ENCODE measurements at regions not wholly inside any gene's neighbourhood (a gene's known extent, or its start where the extent isn't known, plus 50 kb on each side); places are given as distances from the start of the nearest gene placed in this dataset.
A peak's percentile ranks its signal among the peaks of the same experiment; 100 is the strongest.
"Not testable (repeated sequence)": the region's sequence is repeated elsewhere in the genome, so short reads cannot be mapped to it uniquely, and the experiment has no call there.

GRCh38 chr3:40908612-40909011 lies 290.7 kb upstream of the CTNNB1 start:
- no peak for DNase-seq

GRCh38 chr3:40911264-40911663 lies 288.0 kb upstream of the CTNNB1 start:
- no peak for DNase-seq

GRCh38 chr3:40911928-40912327 lies 287.4 kb upstream of the CTNNB1 start:
- no peak for DNase-seq

GRCh38 chr3:40912461-40912860 lies 286.8 kb upstream of the CTNNB1 start:
- no peak for DNase-seq

- no peak for DNase-seq
Measured at GRCh38 chr3:40913192-40913591, 286.1 kb upstream of the CTNNB1 start.

GRCh38 chr3:40913641-40914040 lies 285.7 kb upstream of the CTNNB1 start:
- DNase-seq: no peak

- no peak for DNase-seq
Measured at GRCh38 chr3:40914475-40914874, 284.8 kb upstream of the CTNNB1 start.

GRCh38 chr3:40915346-40915865 lies 283.9 kb upstream of the CTNNB1 start:
- DNase-seq: no peak

- DNase-seq: no peak
Measured at GRCh38 chr3:40920041-40920440, 279.3 kb upstream of the CTNNB1 start.

- DNase-seq: no peak
Measured at GRCh38 chr3:40921251-40921650, 278.1 kb upstream of the CTNNB1 start.

GRCh38 chr3:40923143-40923542 lies 276.2 kb upstream of the CTNNB1 start:
- no peak for DNase-seq

- no peak for DNase-seq
Measured at GRCh38 chr3:40923651-40924050, 275.7 kb upstream of the CTNNB1 start.

- no peak for DNase-seq
Measured at GRCh38 chr3:40924559-40925141, 274.7 kb upstream of the CTNNB1 start.

GRCh38 chr3:40925231-40925630 lies 274.1 kb upstream of the CTNNB1 start:
- no peak for DNase-seq

GRCh38 chr3:40930131-40930538 lies 269.2 kb upstream of the CTNNB1 start:
- DNase-seq: peak; percentile 11

GRCh38 chr3:40930756-40931155 lies 268.5 kb upstream of the CTNNB1 start:
- DNase-seq: no peak

- no peak for DNase-seq
Measured at GRCh38 chr3:40938591-40938990, 260.7 kb upstream of the CTNNB1 start.

GRCh38 chr3:40939030-40939740 lies 260.1 kb upstream of the CTNNB1 start:
- DNase-seq: no peak

GRCh38 chr3:40939741-40940130 lies 259.6 kb upstream of the CTNNB1 start:
- no peak for DNase-seq

- DNase-seq: no peak
Measured at GRCh38 chr3:40940651-40941050, 258.7 kb upstream of the CTNNB1 start.

GRCh38 chr3:40947022-40947421 lies 252.3 kb upstream of the CTNNB1 start:
- not testable (repeated sequence) for DNase-seq

GRCh38 chr3:40949347-40949746 lies 250.0 kb upstream of the CTNNB1 start:
- not testable (repeated sequence) for DNase-seq

GRCh38 chr3:40951636-40952035 lies 247.7 kb upstream of the CTNNB1 start:
- no peak for DNase-seq

- DNase-seq: no peak
Measured at GRCh38 chr3:40961104-40961857, 238.0 kb upstream of the CTNNB1 start.

All from CD4-positive, alpha-beta T cell treated with Interferon gamma for 1 hour (primary cell).